ENCODE measurements at regions not wholly inside any gene's neighbourhood (a gene's known extent, or its start where the extent isn't known, plus 50 kb on each side); places are given as distances from the start of the nearest gene placed in this dataset.

- TF ChIP-seq CEBPB (IDR thresholded peaks at IDR 0.05) (no peak), CREB1 (IDR thresholded peaks at IDR 0.05; ENCODE audit: low read depth) (no peak), NFIC (IDR thresholded peaks at IDR 0.05) (no peak), TEAD4 (IDR thresholded peaks at IDR 0.05) (no peak), FOXM1 (IDR thresholded peaks at IDR 0.05; ENCODE audit: borderline replicate concordance, low read depth) (no peak), ZBTB7A (IDR thresholded peaks at IDR 0.05; ENCODE audit: low read depth) (no peak), YY1 (IDR thresholded peaks at IDR 0.05; ENCODE audit: low read depth) (no peak), EP300 (IDR thresholded peaks at IDR 0.05; ENCODE audit: borderline replicate concordance) (no peak), TCF12 (IDR thresholded peaks at IDR 0.05; ENCODE audit: low read depth) (no peak), REST (IDR thresholded peaks at IDR 0.05; ENCODE audit: low read depth) (no peak), TAF1 (IDR thresholded peaks at IDR 0.05; ENCODE audit: low read depth) (no peak), RAD21 (IDR thresholded peaks at IDR 0.05; ENCODE audit: low read depth) (no peak), EGR1 (IDR thresholded peaks at IDR 0.05) (no peak)
- TF ChIP-seq, protein P1, sequence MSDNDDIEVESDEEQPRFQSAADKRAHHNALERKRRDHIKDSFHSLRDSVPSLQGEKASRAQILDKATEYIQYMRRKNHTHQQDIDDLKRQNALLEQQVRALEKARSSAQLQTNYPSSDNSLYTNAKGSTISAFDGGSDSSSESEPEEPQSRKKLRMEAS (IDR thresholded peaks at IDR 0.05): no peak
- TF ChIP-seq, protein P2, sequence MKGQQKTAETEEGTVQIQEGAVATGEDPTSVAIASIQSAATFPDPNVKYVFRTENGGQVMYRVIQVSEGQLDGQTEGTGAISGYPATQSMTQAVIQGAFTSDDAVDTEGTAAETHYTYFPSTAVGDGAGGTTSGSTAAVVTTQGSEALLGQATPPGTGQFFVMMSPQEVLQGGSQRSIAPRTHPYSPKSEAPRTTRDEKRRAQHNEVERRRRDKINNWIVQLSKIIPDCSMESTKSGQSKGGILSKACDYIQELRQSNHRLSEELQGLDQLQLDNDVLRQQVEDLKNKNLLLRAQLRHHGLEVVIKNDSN (IDR thresholded peaks at IDR 0.05): no peak
Observed at GRCh38 chr2:139162456-139162855, 382.3 kb upstream of the NXPH2 start.

DNA sequence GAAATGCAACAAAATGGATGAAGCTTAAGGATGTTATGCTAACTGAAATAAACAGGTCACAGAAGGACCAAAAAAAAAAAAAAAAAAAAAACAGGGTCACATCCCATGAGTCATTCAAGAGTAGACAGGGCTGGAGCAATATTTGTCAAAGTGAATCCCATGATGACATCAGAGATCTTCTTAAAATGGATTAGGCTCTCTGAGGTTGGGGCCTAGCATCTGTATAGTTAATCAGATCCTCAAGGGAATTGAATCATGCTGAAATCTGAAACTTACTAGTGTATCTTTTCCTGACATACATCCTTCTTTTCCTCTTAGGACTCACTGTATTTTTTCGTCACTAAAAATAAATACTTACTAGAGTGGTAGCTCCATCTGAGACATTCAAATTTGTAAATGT is 380.6 kb upstream of the NXPH2 start:
- TF ChIP-seq, protein P1 (IDR thresholded peaks at IDR 0.05): no peak
- TF ChIP-seq CEBPB (IDR thresholded peaks at IDR 0.05): no peak
- TF ChIP-seq REST (IDR thresholded peaks at IDR 0.05; ENCODE audit: low read depth): no peak

GRCh38 chr2:139159177-139159576 is 379.0 kb upstream of the NXPH2 start:
- TF ChIP-seq CREB1 (IDR thresholded peaks at IDR 0.05; ENCODE audit: low read depth) (no peak), YY1 (IDR thresholded peaks at IDR 0.05; ENCODE audit: low read depth) (no peak)

DNA sequence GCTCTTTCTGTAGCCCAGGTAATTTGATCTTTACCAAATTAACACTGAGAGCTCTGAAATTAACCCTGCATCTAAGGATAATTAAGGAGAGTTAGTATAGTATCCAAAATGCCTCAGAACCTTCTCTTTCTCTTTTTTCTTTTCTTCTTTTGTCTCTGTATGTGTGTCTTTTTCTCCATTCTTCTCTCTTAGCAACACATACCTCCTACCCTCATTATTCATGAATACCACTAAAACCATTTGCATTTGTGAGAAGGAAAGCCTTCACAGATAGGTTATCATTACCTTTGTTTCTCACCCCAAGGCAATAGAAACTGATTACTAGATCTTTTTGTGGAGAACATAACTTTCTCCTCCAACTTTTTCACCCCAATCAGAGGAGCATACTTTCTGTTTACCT is 376.5 kb upstream of the NXPH2 start:
- no peak for TF ChIP-seq CREB1 (IDR thresholded peaks at IDR 0.05; ENCODE audit: low read depth)
- TF ChIP-seq ZBTB7A (IDR thresholded peaks at IDR 0.05; ENCODE audit: low read depth): no peak
- no peak for TF ChIP-seq TAF1 (IDR thresholded peaks at IDR 0.05; ENCODE audit: low read depth)
- no peak for TF ChIP-seq EP300 (IDR thresholded peaks at IDR 0.05; ENCODE audit: borderline replicate concordance)
- TF ChIP-seq CEBPB (IDR thresholded peaks at IDR 0.05): no peak
- no peak for TF ChIP-seq RAD21 (IDR thresholded peaks at IDR 0.05; ENCODE audit: low read depth)
- TF ChIP-seq, protein P2 (IDR thresholded peaks at IDR 0.05): no peak
- no peak for TF ChIP-seq NFIC (IDR thresholded peaks at IDR 0.05)
- no peak for TF ChIP-seq FOXM1 (IDR thresholded peaks at IDR 0.05; ENCODE audit: borderline replicate concordance, low read depth)

- TF ChIP-seq EGR1 (IDR thresholded peaks at IDR 0.05) (no peak), ZBTB7A (IDR thresholded peaks at IDR 0.05; ENCODE audit: low read depth) (no peak), EP300 (IDR thresholded peaks at IDR 0.05; ENCODE audit: borderline replicate concordance) (no peak), NFIC (IDR thresholded peaks at IDR 0.05) (no peak), RAD21 (IDR thresholded peaks at IDR 0.05; ENCODE audit: low read depth) (no peak), YY1 (IDR thresholded peaks at IDR 0.05; ENCODE audit: low read depth) (no peak), TCF12 (IDR thresholded peaks at IDR 0.05; ENCODE audit: low read depth) (no peak), FOXM1 (IDR thresholded peaks at IDR 0.05; ENCODE audit: borderline replicate concordance, low read depth) (no peak), CREB1 (IDR thresholded peaks at IDR 0.05; ENCODE audit: low read depth) (no peak), CEBPB (IDR thresholded peaks at IDR 0.05) (no peak)
- TF ChIP-seq, protein P2 (IDR thresholded peaks at IDR 0.05): no peak
- TF ChIP-seq, protein P1 (IDR thresholded peaks at IDR 0.05): no peak
Observed at GRCh38 chr2:139155991-139156390, 375.8 kb upstream of the NXPH2 start.

DNA sequence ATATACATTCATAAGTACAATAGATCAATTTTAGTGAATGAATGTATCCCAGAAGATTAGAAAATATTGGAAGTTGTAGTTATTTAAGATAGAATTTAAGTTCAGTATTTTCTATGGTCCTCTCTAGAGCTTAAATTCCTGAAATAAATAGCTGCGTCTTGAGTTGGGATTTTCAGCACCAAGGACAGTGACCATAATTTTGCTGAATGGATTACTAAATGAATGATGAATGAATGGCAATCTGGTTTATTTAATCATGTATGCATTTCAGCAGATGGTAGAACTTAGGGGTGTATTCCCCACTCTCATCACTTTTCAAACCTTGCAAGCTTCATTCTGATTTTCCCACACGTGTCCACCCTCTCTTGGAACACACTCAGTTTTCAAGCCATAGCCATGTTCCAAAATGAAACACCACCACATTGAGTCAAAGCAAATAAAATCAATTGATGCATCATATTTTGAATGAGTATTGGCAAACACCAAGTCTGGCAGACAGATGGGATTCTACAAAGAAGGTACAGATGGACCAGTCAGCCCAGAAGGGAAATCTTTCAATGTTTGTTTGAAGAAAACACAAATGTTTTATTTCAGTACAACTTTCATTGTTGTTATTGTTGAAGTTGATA is 362.2 kb upstream of the NXPH2 start:
- no peak for TF ChIP-seq TAF1 (IDR thresholded peaks at IDR 0.05; ENCODE audit: low read depth)
- no peak for TF ChIP-seq CREB1 (IDR thresholded peaks at IDR 0.05; ENCODE audit: low read depth)
- peak; percentile 89 for TF ChIP-seq REST (IDR thresholded peaks at IDR 0.05; ENCODE audit: low read depth)
- TF ChIP-seq, protein P2 (IDR thresholded peaks at IDR 0.05): no peak
- TF ChIP-seq FOXM1 (IDR thresholded peaks at IDR 0.05; ENCODE audit: borderline replicate concordance, low read depth): no peak
- TF ChIP-seq YY1 (IDR thresholded peaks at IDR 0.05; ENCODE audit: low read depth): no peak

Measured in Ishikawa (cell line).